GM06990 (cell line): ENCODE measurements at regions not wholly inside any gene's neighbourhood (a gene's known extent, or its start where the extent isn't known, plus 50 kb on each side); places are given as distances from the start of the nearest gene placed in this dataset.
"Not testable (repeated sequence)": the region's sequence is repeated elsewhere in the genome, so short reads cannot be mapped to it uniquely, and the experiment has no call there.

Experiments
- DNase-seq: peaks from one replicate; pipeline ENCODE4 v3.0.0-alpha.2; 2011; ENCODE audit not compliant: insufficient read length; ENCODE audit errors: extremely low read depth
- H3K27me3 ChIP-seq: replicated peaks from 2 replicates; pipeline ENCODE4 v1.6.0; 2011; ENCODE audit warnings: low read length; ENCODE audit not compliant: control insufficient read depth, insufficient read depth
- H3K36me3 ChIP-seq: 2 replicates; pipeline ENCODE4 v1.5.1; 2011; ENCODE audit warnings: low read length; ENCODE audit not compliant: control insufficient read depth, insufficient read depth
- H3K4me3 ChIP-seq: replicated peaks from 2 replicates; pipeline ENCODE4 v1.5.1; 2011; ENCODE audit warnings: low read depth, mild to moderate bottlenecking, control low read depth, low read length
- TF ChIP-seq, protein P1 (sequence below): IDR thresholded peaks from 2 replicates; pipeline ENCODE4 v1.5.1; 2011; ENCODE audit warnings: low read length, control low read depth, mild to moderate bottlenecking, inconsistent platforms; ENCODE audit not compliant: insufficient read depth, poor library complexity, severe bottlenecking

DNA sequence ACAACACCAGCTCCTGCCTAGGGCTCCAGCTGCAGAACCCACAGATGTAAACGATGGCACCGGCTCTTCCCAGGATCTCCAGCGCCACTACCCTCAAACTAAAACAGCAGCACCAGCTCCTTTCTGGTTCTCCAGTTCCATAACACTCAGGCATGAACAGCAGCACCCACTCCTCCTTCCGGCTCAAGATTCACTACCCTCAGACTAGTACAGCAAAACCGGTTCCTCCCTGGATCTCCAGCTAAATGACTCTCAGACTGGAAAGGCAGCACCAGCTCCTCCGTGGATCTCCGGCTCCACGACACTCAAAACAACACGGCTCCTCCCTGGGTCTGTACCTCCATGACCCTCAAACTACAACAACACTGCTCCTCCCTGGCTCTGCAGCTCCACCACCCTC is 325.0 kb downstream of the PREX1 start:
- no peaks in the 10 kb centered on the region for H3K27me3 ChIP-seq
- TF ChIP-seq, protein P1, sequence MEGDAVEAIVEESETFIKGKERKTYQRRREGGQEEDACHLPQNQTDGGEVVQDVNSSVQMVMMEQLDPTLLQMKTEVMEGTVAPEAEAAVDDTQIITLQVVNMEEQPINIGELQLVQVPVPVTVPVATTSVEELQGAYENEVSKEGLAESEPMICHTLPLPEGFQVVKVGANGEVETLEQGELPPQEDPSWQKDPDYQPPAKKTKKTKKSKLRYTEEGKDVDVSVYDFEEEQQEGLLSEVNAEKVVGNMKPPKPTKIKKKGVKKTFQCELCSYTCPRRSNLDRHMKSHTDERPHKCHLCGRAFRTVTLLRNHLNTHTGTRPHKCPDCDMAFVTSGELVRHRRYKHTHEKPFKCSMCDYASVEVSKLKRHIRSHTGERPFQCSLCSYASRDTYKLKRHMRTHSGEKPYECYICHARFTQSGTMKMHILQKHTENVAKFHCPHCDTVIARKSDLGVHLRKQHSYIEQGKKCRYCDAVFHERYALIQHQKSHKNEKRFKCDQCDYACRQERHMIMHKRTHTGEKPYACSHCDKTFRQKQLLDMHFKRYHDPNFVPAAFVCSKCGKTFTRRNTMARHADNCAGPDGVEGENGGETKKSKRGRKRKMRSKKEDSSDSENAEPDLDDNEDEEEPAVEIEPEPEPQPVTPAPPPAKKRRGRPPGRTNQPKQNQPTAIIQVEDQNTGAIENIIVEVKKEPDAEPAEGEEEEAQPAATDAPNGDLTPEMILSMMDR = no peak
- H3K36me3 ChIP-seq = no peaks in the 10 kb centered on the region
- no peak overlapping the region for H3K4me3 ChIP-seq
- no peak for DNase-seq

DNA sequence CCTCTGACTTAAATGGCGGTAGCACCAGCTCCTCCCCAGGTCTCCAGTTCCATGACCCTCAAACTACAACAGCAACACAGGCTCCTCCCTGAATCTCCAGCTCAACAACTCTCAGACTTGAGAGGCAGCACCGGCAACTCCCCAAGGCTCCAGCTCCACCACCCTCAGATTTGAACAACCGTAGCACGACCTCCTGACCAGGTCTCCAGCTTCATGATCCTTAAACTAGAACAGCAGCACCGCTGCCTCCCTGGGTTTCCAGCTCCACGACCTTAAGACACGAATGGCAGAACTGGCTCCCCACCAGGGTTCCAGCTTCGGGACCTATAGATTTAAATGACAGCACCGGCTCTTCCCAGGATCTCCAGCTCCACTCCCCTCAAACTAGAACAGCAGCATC is 325.8 kb downstream of the PREX1 start:
- TF ChIP-seq, protein P1 = no peak

DNA sequence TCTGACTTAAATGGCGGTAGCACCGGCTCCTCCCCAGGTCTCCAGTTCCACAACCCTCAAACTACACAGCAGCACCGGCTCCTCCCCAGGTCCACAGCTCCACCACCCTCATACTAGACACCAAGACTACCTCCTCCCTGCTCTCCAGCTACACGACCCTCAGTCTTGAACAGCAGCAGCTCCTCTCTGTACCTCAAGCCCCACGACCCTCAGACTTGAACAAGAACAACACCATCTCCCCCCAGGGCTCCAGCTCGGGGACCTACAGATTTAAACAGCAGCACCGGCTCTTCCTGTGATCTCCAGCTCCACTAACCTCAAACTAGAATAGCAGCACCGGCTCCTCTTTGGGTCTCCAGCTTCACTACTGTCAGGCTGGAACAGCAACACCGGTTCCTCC is 326.9 kb downstream of the PREX1 start:
- not testable (repeated sequence) for DNase-seq, H3K36me3 ChIP-seq, H3K27me3 ChIP-seq, H3K4me3 ChIP-seq

More for the DNA sequence above, 325.8 kb downstream of the PREX1 start:
- Histone ChIP-seq H3K4me3 (no peak overlapping the region), H3K36me3 (no peaks in the 10 kb centered on the region), H3K27me3 (no peaks in the 10 kb centered on the region)
- DNase-seq = no peak

DNA sequence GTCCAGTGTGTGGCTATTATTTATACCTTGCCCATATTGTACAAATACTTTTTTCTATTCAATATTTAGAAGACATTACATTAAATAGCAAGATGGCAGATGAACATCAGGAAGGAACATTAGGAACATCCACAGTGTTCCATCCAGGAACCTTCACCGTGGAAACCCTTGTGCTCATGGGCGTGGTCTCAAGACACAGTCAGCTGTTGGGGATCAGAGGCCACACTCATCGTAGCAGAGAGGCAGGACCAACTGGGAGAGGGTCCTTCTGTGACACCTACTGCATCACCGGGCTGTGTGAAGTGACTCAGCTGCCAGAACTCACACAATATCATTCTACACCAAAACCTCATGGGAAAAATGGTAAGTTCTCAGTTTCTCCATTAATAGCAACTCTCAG is 328.9 kb downstream of the PREX1 start:
- H3K4me3 ChIP-seq, H3K36me3 ChIP-seq, H3K27me3 ChIP-seq, DNase-seq: not testable (repeated sequence)

DNA sequence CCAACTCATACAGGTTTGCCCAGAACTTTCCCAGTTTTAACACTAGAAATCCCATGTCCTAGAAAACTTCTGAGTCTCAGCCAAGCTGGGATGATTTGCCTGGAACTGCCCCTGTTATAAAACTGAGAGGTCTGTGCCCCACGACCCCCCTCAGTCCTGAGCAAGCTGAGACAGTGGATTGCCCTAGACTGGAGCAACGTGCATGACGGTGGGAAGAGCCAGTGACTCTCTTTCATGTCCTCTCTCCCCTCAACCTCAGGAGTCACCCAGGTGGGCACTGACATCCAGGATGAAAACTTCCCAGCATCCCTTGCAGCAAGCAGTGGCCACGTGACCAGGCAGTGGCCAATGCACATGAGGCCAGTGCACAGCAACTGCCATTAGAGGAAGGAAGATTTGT is 329.7 kb downstream of the PREX1 start:
- not testable (repeated sequence) for H3K36me3 ChIP-seq, H3K4me3 ChIP-seq, H3K27me3 ChIP-seq, DNase-seq

DNA sequence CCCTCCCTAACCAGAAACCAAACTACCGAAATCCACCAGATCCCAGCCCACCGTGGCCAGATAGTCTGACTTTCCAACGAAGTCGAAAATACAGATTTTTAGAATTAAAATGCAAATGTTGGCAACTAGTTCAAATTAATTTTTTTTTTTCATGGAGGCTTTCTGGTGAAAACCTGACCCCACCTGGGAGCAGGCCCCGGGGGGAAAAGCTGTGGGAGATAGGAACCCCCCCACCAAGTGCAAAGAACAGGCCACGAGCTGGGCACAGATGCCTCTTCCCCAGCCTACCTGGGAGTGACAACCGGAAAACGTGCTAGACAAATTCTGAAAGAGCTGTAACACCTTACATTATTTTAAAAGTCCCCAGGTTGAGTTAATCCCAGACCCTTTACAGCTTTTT is 333.8 kb downstream of the PREX1 start:
- DNase-seq = no peak
- Histone ChIP-seq H3K36me3 (no peaks in the 10 kb centered on the region), H3K4me3 (no peak overlapping the region), H3K27me3 (no peaks in the 10 kb centered on the region)
- TF ChIP-seq, protein P1 = no peak

DNA sequence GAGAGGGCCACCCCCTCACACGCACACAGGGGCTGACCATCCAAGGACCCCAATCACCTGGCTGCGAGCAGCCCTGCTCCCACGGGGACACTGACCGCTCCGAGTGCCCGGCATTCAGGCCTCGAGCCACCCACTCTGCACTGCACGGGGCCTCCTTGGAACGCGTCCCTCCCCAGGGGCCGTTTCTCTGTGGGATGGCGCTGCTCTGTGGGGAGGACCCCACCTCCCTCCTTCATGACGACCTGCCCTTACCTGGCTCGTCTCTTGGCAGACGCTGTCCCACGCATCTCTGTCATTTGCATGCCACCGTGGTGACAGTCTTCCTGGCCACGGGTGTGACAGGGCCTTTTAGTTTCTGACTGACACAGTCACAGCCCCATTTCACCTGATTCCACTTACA is 334.5 kb downstream of the PREX1 start:
- not testable (repeated sequence) for H3K4me3 ChIP-seq

DNA sequence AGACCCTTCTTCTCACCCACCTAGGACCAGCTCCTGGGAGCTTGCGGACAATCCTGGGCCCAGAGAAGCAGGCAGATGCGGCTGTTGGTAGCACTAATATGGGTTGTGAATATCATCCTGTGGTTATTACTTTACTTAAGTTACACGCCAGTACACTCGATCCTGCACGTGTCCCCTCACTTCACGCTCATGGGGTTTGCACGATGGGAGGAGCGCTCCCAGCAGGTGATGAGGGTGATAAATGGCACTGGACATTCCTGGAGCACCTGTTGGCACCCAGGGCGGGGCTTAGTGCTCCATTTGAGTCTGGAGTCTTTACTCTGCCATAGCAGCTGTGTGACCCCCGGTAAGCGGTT is 335.1 kb downstream of the PREX1 start:
- Histone ChIP-seq H3K4me3 (no peak overlapping the region), H3K27me3 (no peaks in the 10 kb centered on the region), H3K36me3 (no peaks in the 10 kb centered on the region)
- TF ChIP-seq, protein P1 = no peak
- no peak for DNase-seq

More for the DNA sequence above, 334.5 kb downstream of the PREX1 start:
- DNase-seq, H3K27me3 ChIP-seq, H3K36me3 ChIP-seq: not testable (repeated sequence)
